ENCODE measurements at regions not wholly inside any gene's neighbourhood (a gene's known extent, or its start where the extent isn't known, plus 50 kb on each side); places are given as distances from the start of the nearest gene placed in this dataset.

DNA sequence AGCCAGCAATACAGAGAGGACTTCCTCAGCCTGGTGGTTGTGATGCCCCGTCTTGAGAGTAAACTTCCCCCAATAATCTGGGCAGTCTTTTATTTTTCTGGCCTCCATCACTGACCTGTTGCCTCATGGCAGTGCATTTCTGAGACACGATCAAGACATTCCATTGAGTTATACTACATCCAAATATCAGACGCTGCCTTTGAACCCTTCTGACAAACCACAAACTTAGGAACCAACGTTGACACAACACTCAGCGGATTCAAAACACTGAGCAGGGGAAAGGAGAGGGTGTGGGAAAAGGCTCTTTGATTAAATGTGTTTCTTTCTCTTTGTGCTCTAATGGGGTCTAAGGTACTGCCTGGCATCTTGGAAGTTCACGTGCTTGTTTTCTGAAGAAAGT, 100.7 kb upstream of the TBX5 start:
- TF ChIP-seq, protein P1, sequence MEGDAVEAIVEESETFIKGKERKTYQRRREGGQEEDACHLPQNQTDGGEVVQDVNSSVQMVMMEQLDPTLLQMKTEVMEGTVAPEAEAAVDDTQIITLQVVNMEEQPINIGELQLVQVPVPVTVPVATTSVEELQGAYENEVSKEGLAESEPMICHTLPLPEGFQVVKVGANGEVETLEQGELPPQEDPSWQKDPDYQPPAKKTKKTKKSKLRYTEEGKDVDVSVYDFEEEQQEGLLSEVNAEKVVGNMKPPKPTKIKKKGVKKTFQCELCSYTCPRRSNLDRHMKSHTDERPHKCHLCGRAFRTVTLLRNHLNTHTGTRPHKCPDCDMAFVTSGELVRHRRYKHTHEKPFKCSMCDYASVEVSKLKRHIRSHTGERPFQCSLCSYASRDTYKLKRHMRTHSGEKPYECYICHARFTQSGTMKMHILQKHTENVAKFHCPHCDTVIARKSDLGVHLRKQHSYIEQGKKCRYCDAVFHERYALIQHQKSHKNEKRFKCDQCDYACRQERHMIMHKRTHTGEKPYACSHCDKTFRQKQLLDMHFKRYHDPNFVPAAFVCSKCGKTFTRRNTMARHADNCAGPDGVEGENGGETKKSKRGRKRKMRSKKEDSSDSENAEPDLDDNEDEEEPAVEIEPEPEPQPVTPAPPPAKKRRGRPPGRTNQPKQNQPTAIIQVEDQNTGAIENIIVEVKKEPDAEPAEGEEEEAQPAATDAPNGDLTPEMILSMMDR (conservative IDR thresholded peaks at IDR 0.05 in 1 of 2, IDR thresholded peaks at IDR 0.05 in 1 of 2; ENCODE audit: low read depth in 1 of 2, low read length in 2 of 2): no peak
- no peak for TF ChIP-seq EZH2 (IDR thresholded peaks at IDR 0.05; ENCODE audit: low read length, missing control alignments)

Data from fibroblast of lung (primary cell).